ENCODE measurements at regions not wholly inside any gene's neighbourhood (a gene's known extent, or its start where the extent isn't known, plus 50 kb on each side); places are given as distances from the start of the nearest gene placed in this dataset.

- DNase-seq (ENCODE audit: insufficient read length, low spot score) (no peak), FAIRE-seq (no peak)
- no peak for TF ChIP-seq POLR2AphosphoS5 (IDR thresholded peaks at IDR 0.05; ENCODE audit: low read depth, low read length)
- TF ChIP-seq POU2F2 (IDR thresholded peaks at IDR 0.05; ENCODE audit: low read depth, low read length): no peak
- no peak for TF ChIP-seq PAX5 (IDR thresholded peaks at IDR 0.05; ENCODE audit: insufficient read depth, low read length, severe bottlenecking)
- no peak for TF ChIP-seq SPI1 (IDR thresholded peaks at IDR 0.05; ENCODE audit: low read depth, low read length)
- TF ChIP-seq POLR2A (IDR thresholded peaks at IDR 0.05; ENCODE audit: low read depth, low read length): no peak
- no peak for TF ChIP-seq TAF1 (IDR thresholded peaks at IDR 0.05; ENCODE audit: low read depth, low read length)
These were observed 488.5 kb downstream of the SOX6 start for GRCh38 chr11:15867871-15868270.

- FAIRE-seq (no peak), DNase-seq (ENCODE audit: insufficient read length, low spot score) (no peak)
These were observed 485.4 kb downstream of the SOX6 start for GRCh38 chr11:15870911-15871310.

GRCh38 chr11:15871904-15872626, 484.3 kb downstream of the SOX6 start:
- no peak for FAIRE-seq
- DNase-seq (ENCODE audit: insufficient read length, low spot score): no peak
- TF ChIP-seq PAX5 (IDR thresholded peaks at IDR 0.05; ENCODE audit: insufficient read depth, low read length, severe bottlenecking) (no peak), SPI1 (IDR thresholded peaks at IDR 0.05; ENCODE audit: low read depth, low read length) (no peak), TAF1 (IDR thresholded peaks at IDR 0.05; ENCODE audit: low read depth, low read length) (no peak), POU2F2 (IDR thresholded peaks at IDR 0.05; ENCODE audit: low read depth, low read length) (no peak), POLR2A (IDR thresholded peaks at IDR 0.05; ENCODE audit: low read depth, low read length) (no peak), POLR2AphosphoS5 (IDR thresholded peaks at IDR 0.05; ENCODE audit: low read depth, low read length) (no peak)

More at GRCh38 chr11:15870911-15871310, 485.4 kb downstream of the SOX6 start:
- TF ChIP-seq POLR2AphosphoS5 (IDR thresholded peaks at IDR 0.05; ENCODE audit: low read depth, low read length) (no peak), POU2F2 (IDR thresholded peaks at IDR 0.05; ENCODE audit: low read depth, low read length) (no peak), TAF1 (IDR thresholded peaks at IDR 0.05; ENCODE audit: low read depth, low read length) (no peak)

- TF ChIP-seq TAF1 (IDR thresholded peaks at IDR 0.05; ENCODE audit: low read depth, low read length) (no peak), PAX5 (IDR thresholded peaks at IDR 0.05; ENCODE audit: insufficient read depth, low read length, severe bottlenecking) (no peak), SPI1 (IDR thresholded peaks at IDR 0.05; ENCODE audit: low read depth, low read length) (no peak), POLR2AphosphoS5 (IDR thresholded peaks at IDR 0.05; ENCODE audit: low read depth, low read length) (no peak), POU2F2 (IDR thresholded peaks at IDR 0.05; ENCODE audit: low read depth, low read length) (no peak), POLR2A (IDR thresholded peaks at IDR 0.05; ENCODE audit: low read depth, low read length) (no peak)
- FAIRE-seq (no peak), DNase-seq (ENCODE audit: insufficient read length, low spot score) (no peak)
These were observed 482.8 kb downstream of the SOX6 start for GRCh38 chr11:15873501-15873900.

GRCh38 chr11:15874704-15875103, 481.6 kb downstream of the SOX6 start:
- no peak for FAIRE-seq
- TF ChIP-seq SPI1 (IDR thresholded peaks at IDR 0.05; ENCODE audit: low read depth, low read length): no peak
- no peak for TF ChIP-seq POU2F2 (IDR thresholded peaks at IDR 0.05; ENCODE audit: low read depth, low read length)
- TF ChIP-seq POLR2AphosphoS5 (IDR thresholded peaks at IDR 0.05; ENCODE audit: low read depth, low read length): no peak
- TF ChIP-seq PAX5 (IDR thresholded peaks at IDR 0.05; ENCODE audit: insufficient read depth, low read length, severe bottlenecking): no peak
- TF ChIP-seq TAF1 (IDR thresholded peaks at IDR 0.05; ENCODE audit: low read depth, low read length): no peak
- no peak for TF ChIP-seq POLR2A (IDR thresholded peaks at IDR 0.05; ENCODE audit: low read depth, low read length)
- DNase-seq (ENCODE audit: insufficient read length, low spot score): no peak

- DNase-seq (ENCODE audit: insufficient read length, low spot score) (no peak), FAIRE-seq (no peak)
- TF ChIP-seq PAX5 (IDR thresholded peaks at IDR 0.05; ENCODE audit: insufficient read depth, low read length, severe bottlenecking): no peak
- no peak for TF ChIP-seq POU2F2 (IDR thresholded peaks at IDR 0.05; ENCODE audit: low read depth, low read length)
- TF ChIP-seq POLR2AphosphoS5 (IDR thresholded peaks at IDR 0.05; ENCODE audit: low read depth, low read length): no peak
These were observed 481.0 kb downstream of the SOX6 start for GRCh38 chr11:15875393-15875792.

- TF ChIP-seq POU2F2 (IDR thresholded peaks at IDR 0.05; ENCODE audit: low read depth, low read length) (no peak), SPI1 (IDR thresholded peaks at IDR 0.05; ENCODE audit: low read depth, low read length) (no peak), TAF1 (IDR thresholded peaks at IDR 0.05; ENCODE audit: low read depth, low read length) (no peak), POLR2A (IDR thresholded peaks at IDR 0.05; ENCODE audit: low read depth, low read length) (no peak), PAX5 (IDR thresholded peaks at IDR 0.05; ENCODE audit: insufficient read depth, low read length, severe bottlenecking) (no peak), POLR2AphosphoS5 (IDR thresholded peaks at IDR 0.05; ENCODE audit: low read depth, low read length) (no peak)
- DNase-seq (ENCODE audit: insufficient read length, low spot score) (no peak), FAIRE-seq (no peak)
These were observed 480.4 kb downstream of the SOX6 start for GRCh38 chr11:15875943-15876342.

- FAIRE-seq: no peak
- TF ChIP-seq POLR2A (IDR thresholded peaks at IDR 0.05; ENCODE audit: low read depth, low read length) (no peak), PAX5 (IDR thresholded peaks at IDR 0.05; ENCODE audit: insufficient read depth, low read length, severe bottlenecking) (no peak), TAF1 (IDR thresholded peaks at IDR 0.05; ENCODE audit: low read depth, low read length) (no peak), SPI1 (IDR thresholded peaks at IDR 0.05; ENCODE audit: low read depth, low read length) (no peak), POU2F2 (IDR thresholded peaks at IDR 0.05; ENCODE audit: low read depth, low read length) (no peak)
- no peak for DNase-seq (ENCODE audit: insufficient read length, low spot score)
These were observed 477.6 kb downstream of the SOX6 start for GRCh38 chr11:15878756-15879155.

GRCh38 chr11:15880291-15880690, 476.1 kb downstream of the SOX6 start:
- DNase-seq (ENCODE audit: insufficient read length, low spot score) (no peak), FAIRE-seq (no peak)
- TF ChIP-seq PAX5 (IDR thresholded peaks at IDR 0.05; ENCODE audit: insufficient read depth, low read length, severe bottlenecking) (no peak), POLR2AphosphoS5 (IDR thresholded peaks at IDR 0.05; ENCODE audit: low read depth, low read length) (no peak), POLR2A (IDR thresholded peaks at IDR 0.05; ENCODE audit: low read depth, low read length) (no peak), POU2F2 (IDR thresholded peaks at IDR 0.05; ENCODE audit: low read depth, low read length) (no peak), SPI1 (IDR thresholded peaks at IDR 0.05; ENCODE audit: low read depth, low read length) (no peak), TAF1 (IDR thresholded peaks at IDR 0.05; ENCODE audit: low read depth, low read length) (no peak)

GRCh38 chr11:15882876-15883454, 473.4 kb downstream of the SOX6 start:
- FAIRE-seq (no peak), DNase-seq (ENCODE audit: insufficient read length, low spot score) (no peak)
- TF ChIP-seq PAX5 (IDR thresholded peaks at IDR 0.05; ENCODE audit: insufficient read depth, low read length, severe bottlenecking) (no peak), POLR2A (IDR thresholded peaks at IDR 0.05; ENCODE audit: low read depth, low read length) (no peak), POU2F2 (IDR thresholded peaks at IDR 0.05; ENCODE audit: low read depth, low read length) (no peak), POLR2AphosphoS5 (IDR thresholded peaks at IDR 0.05; ENCODE audit: low read depth, low read length) (no peak), TAF1 (IDR thresholded peaks at IDR 0.05; ENCODE audit: low read depth, low read length) (no peak), SPI1 (IDR thresholded peaks at IDR 0.05; ENCODE audit: low read depth, low read length) (no peak)
